A549 (cell line): ENCODE measurements at regions not wholly inside any gene's neighbourhood (a gene's known extent, or its start where the extent isn't known, plus 50 kb on each side); places are given as distances from the start of the nearest gene placed in this dataset.

ENCODE experiments used
- ATAC-seq, 2 experiments: fragments of 200-7000 bp in 1 of 2; fragments of >200 bp in 1 of 2; cut with Nextera tagmentation in 1 of 2; cut with Tn5 transposase in 1 of 2; 3 replicates each; pipeline versions ENCODE4 v1.8.0 to v1.9.1; 2018 to 2020; ENCODE audit warnings: mild to moderate bottlenecking in 1 of 2, moderate library complexity in 1 of 2
- CTCF ChIA-PET: fragments of 300-600 bp; sonication (Branson Sonifier 250); formaldehyde crosslinking; extraction: SDS; loops from one replicate; lab custom pipeline; 2021; ENCODE audit warnings: antibody characterized with exemption, inconsistent platforms; lab: Yijun Ruan, JAX
- POLR2A ChIA-PET: fragments of 350-600 bp; formaldehyde crosslinking; extraction: SDS; loops from one replicate; lab custom pipeline; 2021; ENCODE audit warnings: antibody characterized with exemption, inconsistent platforms; lab: Yijun Ruan, JAX
- DNase-seq, 2 experiments: peaks; one replicate each; pipeline versions ENCODE4 v3.0.0 to v3.0.0-alpha.2; 2011 to 2016; ENCODE audit warnings: low read depth in 1 of 2, low spot score in 1 of 2
- FAIRE-seq: peaks from 2 replicates; lab custom pipeline; 2011; peaks lifted over from hg19 to GRCh38; lab: Jason Lieb, UNC
- H3K27ac ChIP-seq, 2 experiments: fragments of >200 bp; sonication (Bioruptor Twin); formaldehyde crosslinking; 3 replicates each; pipeline ENCODE4 v1.5.1; 2016 to 2017
- H3K4me1 ChIP-seq: fragments of >200 bp; sonication (Bioruptor Twin); formaldehyde crosslinking; 3 replicates; pipeline ENCODE4 v1.6.1; 2016
- H3K4me2 ChIP-seq: fragments of >200 bp; sonication (Bioruptor Twin); formaldehyde crosslinking; 3 replicates; pipeline ENCODE4 v1.6.1; 2016
- H3K4me3 ChIP-seq: fragments of >200 bp; sonication (Bioruptor Twin); formaldehyde crosslinking; 3 replicates; pipeline ENCODE4 v1.5.1; 2016
- H3K9me3 ChIP-seq: fragments of >200 bp; sonication (Bioruptor Twin); formaldehyde crosslinking; 3 replicates; pipeline ENCODE4 v1.6.1; 2016
- CBX2 ChIP-seq: fragments of 200-600 bp; sonication (generic); IDR thresholded peaks from 2 replicates; pipeline ENCODE4 v1.6.1; 2016; ENCODE audit warnings: low read depth, mild to moderate bottlenecking, borderline replicate concordance
- CTCF ChIP-seq: fragments of >200 bp; sonication (Bioruptor Twin); formaldehyde crosslinking; IDR thresholded peaks from 3 replicates; pipeline ENCODE4 v1.5.1; 2016
- ELK1 ChIP-seq: fragments of 150-350 bp; IDR thresholded peaks from 2 replicates; pipeline ENCODE4 v1.6.1; 2014; ENCODE audit warnings: low read depth, mild to moderate bottlenecking, low read length
- FOSB ChIP-seq: fragments of 250-450 bp; sonication (Bioruptor Pico); IDR thresholded peaks from 2 replicates; pipeline ENCODE4 v1.5.0; 2020; ENCODE audit warnings: mild to moderate bottlenecking, moderate library complexity
- FOXS1 ChIP-seq: fragments of 250-450 bp; sonication (Bioruptor Pico); IDR thresholded peaks from 2 replicates; pipeline ENCODE4 v1.5.0; 2020; ENCODE audit warnings: mild to moderate bottlenecking, moderate library complexity
- GATA3 ChIP-seq: IDR thresholded peaks from 2 replicates; pipeline ENCODE4 v1.6.1; 2012; ENCODE audit warnings: borderline replicate concordance
- HDAC2 ChIP-seq: fragments of 200-600 bp; sonication (generic); IDR thresholded peaks from 2 replicates; pipeline ENCODE4 v1.6.1; 2016
- HEYL ChIP-seq: fragments of 250-450 bp; sonication (Bioruptor Pico); IDR thresholded peaks from 2 replicates; pipeline ENCODE4 v1.8.0; 2021; ENCODE audit warnings: mild to moderate bottlenecking, moderate library complexity
- HMGXB4 ChIP-seq: fragments of 250-450 bp; sonication (Bioruptor Pico); IDR thresholded peaks from 2 replicates; pipeline ENCODE4 v1.5.0; 2021; ENCODE audit warnings: mild to moderate bottlenecking, moderate library complexity, borderline replicate concordance
- HOXB5 ChIP-seq: fragments of 250-450 bp; sonication (Bioruptor Pico); IDR thresholded peaks from 2 replicates; pipeline ENCODE4 v1.5.0; 2020; ENCODE audit warnings: mild to moderate bottlenecking, moderate library complexity
- MAZ ChIP-seq: fragments of 150-350 bp; IDR thresholded peaks from 2 replicates; pipeline ENCODE4 v1.6.1; 2014; ENCODE audit warnings: antibody characterized with exemption, low read depth, low read length, borderline replicate concordance
- NPAS2 ChIP-seq: fragments of 250-450 bp; sonication (Bioruptor Pico); IDR thresholded peaks from 2 replicates; pipeline ENCODE4 v1.8.0; 2022; ENCODE audit warnings: mild to moderate bottlenecking, moderate library complexity, borderline replicate concordance
- POLR2A ChIP-seq: IDR thresholded peaks from 2 replicates; pipeline ENCODE4 v1.6.1; 2012; ENCODE audit warnings: mild to moderate bottlenecking, low read length
- RARB ChIP-seq: fragments of 250-450 bp; sonication (Bioruptor Pico); IDR thresholded peaks from 2 replicates; pipeline ENCODE4 v1.8.0; 2021; ENCODE audit warnings: mild to moderate bottlenecking, moderate library complexity
- REST ChIP-seq: fragments of 200-600 bp; sonication (generic); IDR thresholded peaks from 2 replicates; pipeline ENCODE4 v1.6.1; 2016; ENCODE audit warnings: antibody characterized with exemption, mild to moderate bottlenecking, moderate library complexity
- SREBF2 ChIP-seq: fragments of 450-650 bp; IDR thresholded peaks from 2 replicates; pipeline ENCODE4 v1.6.1; 2014; ENCODE audit warnings: mild to moderate bottlenecking, moderate library complexity
- TFCP2L1 ChIP-seq: fragments of 250-450 bp; sonication (Bioruptor Pico); IDR thresholded peaks from 2 replicates; pipeline ENCODE4 v1.5.0; 2021; ENCODE audit warnings: mild to moderate bottlenecking
- TP53 ChIP-seq: fragments of 250-450 bp; sonication (Bioruptor Pico); IDR thresholded peaks from 2 replicates; pipeline ENCODE4 v1.5.0; 2021; ENCODE audit warnings: mild to moderate bottlenecking, moderate library complexity
- ZNF302 ChIP-seq: fragments of 250-450 bp; sonication (Bioruptor Pico); IDR thresholded peaks from 2 replicates; pipeline ENCODE4 v1.9.0; 2021; ENCODE audit warnings: inconsistent platforms, mild to moderate bottlenecking, moderate library complexity
- ZSCAN20 ChIP-seq: fragments of 250-450 bp; sonication (Bioruptor Pico); IDR thresholded peaks from 2 replicates; pipeline ENCODE4 v1.8.0; 2022; ENCODE audit warnings: mild to moderate bottlenecking, moderate library complexity
- WGBS: methylation state at CpG from one replicate; pipeline ENCODE4 v1.1.6; 2017; ENCODE audit errors: missing lambda C conversion rate; 5-methylcytosine and 5-hydroxymethylcytosine counted together

- FAIRE-seq: no peak
- Histone ChIP-seq H3K4me2 (no peak overlapping the region), H3K4me3 (no peak overlapping the region), H3K4me1 (no peaks in the 10 kb centered on the region), H3K27ac (no peak overlapping the region), H3K9me3 (no peaks in the 10 kb centered on the region; the same call in 2 of the 3 replicates)
- DNase-seq: no peak
- POLR2A ChIA-PET: no interaction called here
- WGBS: 40% methylated on average over 3 of the region's 3 CpGs
- TF ChIP-seq GATA3: no peak
- no peak for TF ChIP-seq RARB
- CTCF ChIA-PET: interaction anchor here (1.1 kb wide), 1 partner anchor 269 kb away, joined by 3 read pairs; no protein-coding TSS in a partner anchor
- no peak for ATAC-seq
Measured at GRCh38 chr9:26319859-26320258, 572.7 kb downstream of the CAAP1 start.

GRCh38 chr9:26313108-26313507 is 579.5 kb downstream of the CAAP1 start:
- POLR2A ChIA-PET: no interaction called here
- CTCF ChIA-PET: interaction anchor here (0.8 to 1.2 kb wide), 2 partner anchors 13 to 348 kb away, joined by 3 to 7 read pairs; no protein-coding TSS in a partner anchor
- no peak overlapping the region for H3K4me3 ChIP-seq
- peaks cover 4% of the 10 kb centered on the region; the same call in 1 of the 3 replicates for H3K4me1 ChIP-seq
- TF ChIP-seq GATA3 (no peak), HEYL (CRISPR knock-in tag) (no peak), SREBF2 (no peak), HMGXB4 (CRISPR knock-in tag) (no peak), HDAC2 (no peak), ZSCAN20 (CRISPR knock-in tag) (no peak), REST (no peak), CBX2 (no peak), RARB (no peak), MAZ (no peak), TFCP2L1 (CRISPR knock-in tag) (no peak), FOXS1 (CRISPR knock-in tag) (no peak), ZNF302 (CRISPR knock-in tag) (no peak), CTCF (no peak), TP53 (no peak), POLR2A (no peak), NPAS2 (CRISPR knock-in tag) (no peak), HOXB5 (CRISPR knock-in tag) (no peak), FOSB (no peak), ELK1 (no peak)
- TF ChIP-seq, all 56 proteins: peak for 0
- ATAC-seq (no peak), FAIRE-seq (no peak), DNase-seq (no peak)
- no peak overlapping the region for H3K27ac ChIP-seq
- 38% methylated on average over 1 of the region's 1 CpG for WGBS
- no peak overlapping the region for H3K4me2 ChIP-seq
- H3K9me3 ChIP-seq: no peaks in the 10 kb centered on the region; the same call in 2 of the 3 replicates
